C4-2B (cell line): ENCODE measurements at regions not wholly inside any gene's neighbourhood (a gene's known extent, or its start where the extent isn't known, plus 50 kb on each side); places are given as distances from the start of the nearest gene placed in this dataset.

ENCODE experiments used
- H3K27ac ChIP-seq: fragments of 450-650 bp; 2 replicates; pipeline ENCODE4 v1.5.1; 2017
- ZFX ChIP-seq: fragments of 450-650 bp; IDR thresholded peaks from 2 replicates; pipeline ENCODE4 v1.6.1; 2017
- TF ChIP-seq, protein P1 (sequence below): fragments of 450-650 bp; conservative IDR thresholded peaks from 2 replicates; pipeline ENCODE4 v1.5.1; 2017; ENCODE audit warnings: mild to moderate bottlenecking

DNA sequence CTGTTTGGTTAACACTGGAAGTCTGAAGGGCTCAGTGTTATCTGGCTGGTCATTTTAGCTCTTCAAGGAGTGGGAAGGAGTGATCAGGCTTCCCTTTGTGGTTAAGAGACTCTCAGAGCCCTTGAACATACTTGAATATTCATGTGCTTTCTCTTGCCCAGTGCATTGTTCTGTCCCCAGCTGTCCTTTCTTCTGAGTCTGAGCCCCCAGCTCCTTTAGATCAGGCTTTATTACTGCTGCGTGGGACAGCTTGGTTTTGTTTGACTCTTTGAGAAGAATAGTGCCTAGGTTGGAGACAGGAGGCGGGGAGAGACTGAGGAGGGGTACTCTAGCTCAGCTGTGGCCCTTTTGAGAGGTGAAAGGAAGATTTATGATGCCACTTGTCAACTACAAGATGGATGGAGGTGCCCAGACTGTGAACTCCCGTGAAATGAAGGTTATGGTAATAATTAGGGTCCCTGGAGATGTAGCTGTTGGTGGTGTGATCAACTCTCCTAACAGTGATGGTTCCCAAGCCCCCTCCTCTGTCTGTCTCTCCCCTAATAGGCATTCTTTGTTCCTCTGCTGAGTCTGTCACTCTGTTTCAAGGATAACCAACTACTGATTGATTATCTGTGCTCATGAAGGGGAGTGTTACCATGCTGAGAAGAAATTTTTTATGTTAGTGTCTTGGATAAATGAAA lies 83.1 kb upstream of the GLRA1 start:
- no peak overlapping the region for H3K27ac ChIP-seq
- no peak for TF ChIP-seq ZFX
- TF ChIP-seq, protein P1, sequence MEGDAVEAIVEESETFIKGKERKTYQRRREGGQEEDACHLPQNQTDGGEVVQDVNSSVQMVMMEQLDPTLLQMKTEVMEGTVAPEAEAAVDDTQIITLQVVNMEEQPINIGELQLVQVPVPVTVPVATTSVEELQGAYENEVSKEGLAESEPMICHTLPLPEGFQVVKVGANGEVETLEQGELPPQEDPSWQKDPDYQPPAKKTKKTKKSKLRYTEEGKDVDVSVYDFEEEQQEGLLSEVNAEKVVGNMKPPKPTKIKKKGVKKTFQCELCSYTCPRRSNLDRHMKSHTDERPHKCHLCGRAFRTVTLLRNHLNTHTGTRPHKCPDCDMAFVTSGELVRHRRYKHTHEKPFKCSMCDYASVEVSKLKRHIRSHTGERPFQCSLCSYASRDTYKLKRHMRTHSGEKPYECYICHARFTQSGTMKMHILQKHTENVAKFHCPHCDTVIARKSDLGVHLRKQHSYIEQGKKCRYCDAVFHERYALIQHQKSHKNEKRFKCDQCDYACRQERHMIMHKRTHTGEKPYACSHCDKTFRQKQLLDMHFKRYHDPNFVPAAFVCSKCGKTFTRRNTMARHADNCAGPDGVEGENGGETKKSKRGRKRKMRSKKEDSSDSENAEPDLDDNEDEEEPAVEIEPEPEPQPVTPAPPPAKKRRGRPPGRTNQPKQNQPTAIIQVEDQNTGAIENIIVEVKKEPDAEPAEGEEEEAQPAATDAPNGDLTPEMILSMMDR, result no peak

DNA sequence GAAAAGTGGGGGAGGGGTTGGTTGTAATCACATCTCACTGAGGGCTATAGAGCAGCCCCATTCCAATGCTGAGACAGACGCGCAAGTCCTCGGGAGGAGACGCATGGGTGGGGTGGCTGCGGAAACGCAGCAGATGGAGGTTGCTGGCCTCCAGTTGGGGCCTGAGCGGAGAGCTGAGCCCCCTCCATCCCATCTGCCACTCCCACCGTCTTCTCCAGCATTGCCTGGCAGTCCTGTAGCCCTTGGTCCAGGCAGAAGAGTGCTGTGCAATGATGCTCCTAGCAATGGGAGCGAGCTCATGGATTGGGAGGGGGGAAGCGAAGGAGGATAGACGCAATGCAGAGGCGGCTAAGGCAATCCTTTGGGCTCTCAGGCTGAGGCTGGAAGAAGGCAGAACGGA lies 79.4 kb upstream of the GLRA1 start:
- no peak for TF ChIP-seq ZFX
- TF ChIP-seq, protein P1, result no peak

More for the DNA sequence above, 79.4 kb upstream of the GLRA1 start:
- H3K27ac ChIP-seq, result no peak overlapping the region
